ENCODE measurements at regions not wholly inside any gene's neighbourhood (a gene's known extent, or its start where the extent isn't known, plus 50 kb on each side); places are given as distances from the start of the nearest gene placed in this dataset.

DNA sequence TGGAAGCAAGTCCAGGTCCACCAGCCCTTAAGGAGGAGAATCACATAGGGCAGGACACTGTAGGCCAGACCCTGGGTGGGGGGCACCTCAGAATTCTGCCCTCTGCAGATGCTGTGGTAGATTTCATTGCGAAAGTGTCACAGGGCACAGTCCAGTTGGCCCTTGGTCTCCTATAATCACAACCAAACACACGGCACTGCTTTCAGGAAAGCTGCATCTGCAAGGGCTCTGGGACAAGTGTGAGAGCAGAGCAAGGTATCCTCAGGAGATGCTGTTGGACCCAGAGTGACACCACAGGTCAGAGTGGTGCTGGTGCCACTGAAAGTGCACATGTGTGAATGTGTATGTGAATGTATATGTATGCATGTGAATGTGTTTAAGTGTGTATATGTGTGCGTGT is 88.6 kb upstream of the MBNL2 start:
- FAIRE-seq (no peak), DNase-seq (ENCODE audit: insufficient read length, low spot score) (no peak)

- no peak for FAIRE-seq
- DNase-seq (ENCODE audit: insufficient read length, low spot score): no peak
These were observed 88.2 kb upstream of the MBNL2 start for GRCh38 chr13:97133955-97134354.

DNA sequence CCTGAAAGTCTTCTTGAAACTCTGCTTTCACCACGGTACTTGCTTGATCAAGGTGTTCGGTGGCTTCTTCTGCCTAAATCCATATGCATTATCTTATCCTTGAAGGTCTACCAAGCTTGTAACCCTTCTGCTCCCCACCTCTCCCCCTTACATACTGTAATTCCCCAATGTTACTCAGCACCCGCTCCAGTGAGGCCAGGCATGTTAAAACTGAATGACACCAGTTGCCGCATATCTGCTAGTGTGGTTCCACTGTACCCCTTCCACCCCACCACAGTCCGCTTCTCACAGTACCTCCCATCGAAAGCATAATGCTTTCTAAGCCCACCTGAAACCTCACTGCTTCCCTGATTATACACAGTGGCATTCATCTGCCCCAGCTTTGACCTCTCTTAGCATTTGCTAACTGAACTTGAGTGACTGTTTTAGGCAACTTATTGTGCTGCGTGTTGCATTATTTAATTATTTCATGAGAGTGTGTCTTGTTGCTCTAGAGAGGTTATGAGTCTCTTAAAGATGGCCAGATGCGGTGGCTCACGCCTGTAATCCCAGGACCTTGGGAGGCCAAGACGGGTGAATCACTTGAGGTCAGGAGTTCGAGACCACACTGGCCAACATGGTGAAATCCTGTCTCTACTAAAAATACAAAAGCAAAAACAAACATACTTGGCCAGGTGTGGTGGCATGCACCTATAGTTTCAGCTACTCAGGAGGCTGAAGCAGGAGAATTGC is 87.6 kb upstream of the MBNL2 start:
- no peak for FAIRE-seq

GRCh38 chr13:97135883-97136282 is 86.2 kb upstream of the MBNL2 start:
- DNase-seq (ENCODE audit: insufficient read length, low spot score): no peak
- no peak for FAIRE-seq

More for the DNA sequence above, 87.6 kb upstream of the MBNL2 start:
- no peak for DNase-seq (ENCODE audit: insufficient read length, low spot score)

GRCh38 chr13:97136418-97136817 is 85.7 kb upstream of the MBNL2 start:
- no peak for FAIRE-seq
- DNase-seq (ENCODE audit: insufficient read length, low spot score): no peak

DNA sequence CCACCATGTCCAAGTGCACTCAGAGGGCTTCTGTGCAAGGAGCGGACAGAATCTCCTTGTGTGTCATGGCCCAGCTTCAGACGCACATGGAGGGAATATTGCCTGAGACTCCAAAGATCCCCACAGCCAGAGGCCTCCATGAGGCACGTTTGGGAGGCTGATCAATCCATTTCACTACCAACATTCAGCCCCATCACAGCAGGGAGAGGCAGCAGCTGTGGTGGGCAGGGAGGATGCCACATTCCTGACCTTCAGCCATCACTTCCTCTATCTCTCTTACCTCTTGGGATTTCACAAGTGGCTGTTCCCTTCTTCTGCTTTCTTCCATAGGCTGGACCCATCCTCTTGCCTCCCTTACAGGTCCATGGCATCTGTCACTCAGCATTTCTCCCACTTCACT is 82.4 kb upstream of the MBNL2 start:
- no peak for DNase-seq (ENCODE audit: insufficient read length, low spot score)
- no peak for FAIRE-seq

GRCh38 chr13:97140131-97140530 is 82.0 kb upstream of the MBNL2 start:
- no peak for FAIRE-seq

DNA sequence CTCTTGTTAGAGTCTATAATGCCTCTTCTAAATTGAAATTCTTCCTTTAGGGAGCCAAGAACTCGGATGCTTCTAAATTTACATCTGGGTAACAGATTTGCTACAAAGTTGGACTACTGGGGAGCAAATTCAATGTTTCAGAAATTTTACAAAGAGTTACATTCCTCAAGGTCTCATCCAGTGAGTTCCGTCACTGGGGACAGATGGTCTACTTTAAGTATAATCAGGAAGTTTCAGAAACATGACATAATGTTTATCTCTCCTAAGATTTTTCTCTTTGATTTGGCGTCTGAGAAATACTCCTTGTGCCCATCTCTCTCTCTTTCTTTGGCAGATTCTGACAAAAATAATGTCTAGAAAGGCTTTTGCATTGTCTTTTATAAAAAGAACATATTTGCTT is 81.5 kb upstream of the MBNL2 start:
- DNase-seq (ENCODE audit: insufficient read length, low spot score): no peak
- no peak for FAIRE-seq

More at GRCh38 chr13:97140131-97140530, 82.0 kb upstream of the MBNL2 start:
- DNase-seq (ENCODE audit: insufficient read length, low spot score): no peak

DNA sequence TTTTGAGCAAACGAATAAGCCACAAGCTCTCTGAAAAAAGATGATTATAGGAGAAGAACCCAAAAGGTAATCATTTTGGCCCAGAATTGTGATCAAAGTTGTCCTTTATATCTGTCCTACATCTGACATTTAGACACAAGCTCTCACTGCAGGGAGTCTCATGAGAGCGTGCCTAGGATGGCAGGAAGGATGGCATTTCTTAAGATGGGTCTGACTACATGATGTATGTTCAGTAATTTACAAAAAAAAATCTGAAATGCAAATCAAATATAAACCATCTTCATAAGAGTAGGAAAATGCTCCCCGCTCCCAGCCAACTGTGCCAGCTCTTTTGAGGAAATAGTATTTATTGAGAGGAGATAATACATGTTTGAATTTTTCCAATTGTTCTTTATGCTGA is 81.0 kb upstream of the MBNL2 start:
- FAIRE-seq: no peak
- no peak for DNase-seq (ENCODE audit: insufficient read length, low spot score)

DNA sequence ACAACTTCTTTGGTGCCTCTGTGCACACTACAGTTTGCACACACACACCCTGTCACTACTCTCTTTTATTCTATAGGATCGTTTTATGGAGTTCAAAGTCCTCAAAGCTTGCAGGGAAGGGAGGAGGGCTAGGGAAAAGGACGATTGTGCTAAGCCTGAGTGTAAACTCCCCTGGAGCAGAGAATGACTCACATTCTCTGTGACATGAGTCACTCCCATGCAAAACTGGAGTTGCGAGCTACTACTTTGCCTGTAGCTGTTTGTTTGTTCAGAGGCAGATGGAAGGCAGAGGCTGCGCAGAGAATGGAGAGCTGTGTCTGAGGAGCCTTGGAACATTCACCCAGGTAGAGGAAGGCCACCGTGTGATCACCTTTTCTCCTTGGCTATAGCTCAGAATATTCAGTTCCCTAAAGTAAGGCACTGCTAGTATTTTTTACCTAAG is 80.5 kb upstream of the MBNL2 start:
- DNase-seq (ENCODE audit: insufficient read length, low spot score): no peak
- peak; percentile 66 for FAIRE-seq

DNA sequence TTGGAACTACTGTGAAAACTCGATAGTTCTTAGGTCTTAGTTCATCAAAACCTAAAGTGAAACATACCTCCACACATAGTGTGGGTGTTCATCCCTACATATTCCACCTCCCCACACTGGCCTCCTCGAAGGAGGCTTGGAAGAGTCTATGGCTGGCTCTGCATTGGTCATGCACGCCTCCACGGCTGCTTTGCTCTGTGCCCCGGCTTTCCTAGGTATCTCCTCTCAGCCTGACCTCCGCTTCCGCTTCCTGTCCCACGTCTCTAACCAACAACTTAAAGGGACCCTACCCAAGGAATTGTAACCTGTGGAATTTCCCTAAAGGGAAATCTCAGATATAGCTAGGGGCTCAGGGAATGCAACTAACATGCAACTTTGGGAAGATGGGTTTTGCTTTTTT is 79.7 kb upstream of the MBNL2 start:
- FAIRE-seq (no peak), DNase-seq (ENCODE audit: insufficient read length, low spot score) (no peak)

GRCh38 chr13:97145057-97145456 is 77.1 kb upstream of the MBNL2 start:
- no peak for FAIRE-seq
- no peak for DNase-seq (ENCODE audit: insufficient read length, low spot score)

DNA sequence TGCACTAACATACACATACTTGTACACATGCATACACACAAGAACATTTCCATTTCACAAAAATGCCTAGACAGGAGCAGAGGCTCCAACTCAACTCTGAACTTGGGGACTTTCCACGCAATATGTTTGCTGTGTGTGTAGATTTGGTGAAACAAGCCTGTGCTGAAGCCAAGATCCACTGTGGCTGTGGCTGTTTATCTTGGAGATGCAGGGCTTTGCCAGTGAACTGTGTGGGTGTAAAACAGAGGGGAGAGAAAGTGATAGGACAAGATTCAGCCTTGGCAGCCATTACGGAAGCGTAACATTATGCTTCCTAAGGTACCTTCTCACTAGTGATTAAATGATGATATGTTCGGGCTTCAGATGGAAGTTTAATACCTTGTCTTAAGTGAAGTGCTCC is 73.2 kb upstream of the MBNL2 start:
- FAIRE-seq (no peak), DNase-seq (ENCODE audit: insufficient read length, low spot score) (no peak)

DNA sequence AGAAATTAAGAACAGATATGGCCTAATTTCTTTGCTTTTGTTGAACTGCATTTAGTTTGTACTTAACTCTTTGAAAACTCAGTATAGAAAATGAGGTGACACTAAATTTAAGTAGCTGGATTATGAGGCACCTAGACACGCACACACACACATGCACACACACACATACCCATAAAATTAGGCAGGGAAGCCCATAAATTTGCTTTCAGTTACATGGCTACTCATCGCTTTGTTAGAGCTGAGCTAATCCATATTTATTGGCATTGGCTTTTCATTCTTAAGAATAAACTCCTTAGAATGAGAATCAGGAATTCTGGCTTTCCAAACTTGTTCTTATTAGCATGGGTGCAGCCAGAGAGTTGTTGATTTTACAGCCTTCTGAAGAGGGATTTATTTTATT is 61.7 kb upstream of the MBNL2 start:
- DNase-seq (ENCODE audit: insufficient read length, low spot score) (no peak), FAIRE-seq (no peak)

DNA sequence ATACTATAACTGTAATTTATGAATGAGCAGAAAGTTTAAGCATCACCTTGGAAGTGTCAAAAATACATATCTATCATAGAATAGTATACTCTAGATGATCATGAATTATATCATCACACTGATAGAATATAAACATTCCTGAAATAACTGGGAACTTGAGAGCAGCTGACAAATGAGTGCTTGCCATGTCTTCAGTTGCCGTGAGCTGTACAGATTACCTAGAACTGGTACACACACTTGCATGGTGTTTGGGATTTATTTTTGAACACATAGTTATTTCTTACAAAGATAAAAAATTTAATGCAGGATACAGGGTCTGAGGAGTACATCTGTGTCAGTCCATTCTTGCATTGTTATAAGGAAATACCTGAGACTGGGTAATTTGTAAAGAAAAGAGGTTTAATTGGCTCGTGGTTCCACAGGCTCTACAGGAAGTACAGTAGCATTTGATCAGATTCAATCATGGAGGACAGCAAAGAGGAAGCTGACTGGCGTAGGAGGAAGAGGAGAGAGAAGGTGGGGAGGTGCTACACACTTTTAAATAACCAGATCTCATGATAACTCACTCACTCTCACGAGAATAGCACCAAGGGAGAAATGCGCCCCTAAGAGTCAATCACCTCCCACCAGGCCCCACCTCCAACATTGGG is 60.4 kb upstream of the MBNL2 start:
- FAIRE-seq: no peak
- DNase-seq (ENCODE audit: insufficient read length, low spot score): no peak

- DNase-seq (ENCODE audit: insufficient read length, low spot score) (no peak), FAIRE-seq (no peak)
These were observed 56.4 kb upstream of the MBNL2 start for GRCh38 chr13:97165502-97166425.

DNA sequence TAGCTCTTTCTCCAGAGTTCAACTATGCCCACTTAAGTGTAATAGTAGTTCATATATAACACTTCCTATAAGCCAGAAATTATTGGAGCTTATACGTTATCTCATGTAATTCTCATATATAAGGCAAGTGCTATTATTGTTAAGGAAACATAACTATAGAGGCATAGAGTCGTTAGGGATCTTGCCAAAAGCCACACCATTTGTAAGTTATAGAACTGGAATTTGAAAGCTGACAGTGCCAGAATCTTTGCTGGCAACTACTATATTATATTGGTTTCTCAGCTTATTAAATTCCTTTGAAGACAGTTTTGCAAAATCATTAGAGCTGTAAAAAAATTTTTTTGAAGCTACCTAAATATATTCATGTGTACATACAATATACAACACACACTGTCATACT is 51.0 kb upstream of the MBNL2 start:
- no peak for DNase-seq (ENCODE audit: insufficient read length, low spot score)
- FAIRE-seq: no peak
